Esophagus muscularis mucosa (tissue), 4 donors: ENCODE measurements at regions not wholly inside any gene's neighbourhood (a gene's known extent, or its start where the extent isn't known, plus 50 kb on each side); places are given as distances from the start of the nearest gene placed in this dataset.

Source experiments
- CTCF ChIP-seq, 3 experiments: fragments of 200-600 bp in 2 of 3; fragments of 450-650 bp in 1 of 3; sonication (generic) in 2 of 3; IDR thresholded peaks; one replicate each; pipeline ENCODE4 v1.5.1; 2017 to 2019; ENCODE audit warnings: antibody characterized with exemption in 3 of 3, mild to moderate bottlenecking in 2 of 3, moderate library complexity in 1 of 3
- EP300 ChIP-seq: sonication (generic); formaldehyde crosslinking; IDR thresholded peaks from one replicate; pipeline ENCODE4 v1.6.1; 2017; ENCODE audit warnings: antibody characterized with exemption
- POLR2A ChIP-seq: fragments of 450-650 bp; IDR thresholded peaks from one replicate; pipeline ENCODE4 v1.6.1; 2017; ENCODE audit warnings: antibody characterized with exemption, moderate library complexity, mild to moderate bottlenecking, low read depth
- POLR2AphosphoS5 ChIP-seq, 2 donors: sonication (generic); formaldehyde crosslinking; IDR thresholded peaks; one replicate each; pipeline ENCODE4 v1.6.1; 2017; ENCODE audit warnings: antibody characterized with exemption in 2 of 2

- TF ChIP-seq CTCF (IDR thresholded peaks at IDR 0.05): no peak
- no peak for TF ChIP-seq POLR2A
- no peak for TF ChIP-seq POLR2AphosphoS5 (IDR thresholded peaks at IDR 0.05)
- TF ChIP-seq EP300: no peak
Observed at GRCh38 chr21:28144089-28144488, 848.6 kb downstream of the LTN1 start.
